ENCODE measurements at regions not wholly inside any gene's neighbourhood (a gene's known extent, or its start where the extent isn't known, plus 50 kb on each side); places are given as distances from the start of the nearest gene placed in this dataset.
A peak's percentile ranks its signal among the peaks of the same experiment; 100 is the strongest.

GRCh38 chr3:187618722-187619121 is 51.5 kb downstream of the SST start:
- no peak overlapping the region for H3K4me3 ChIP-seq
- no peak overlapping the region for H3K27ac ChIP-seq
- TF ChIP-seq CTCF (IDR thresholded peaks at IDR 0.05), result no peak
- H3K4me1 ChIP-seq, result no peaks in the 10 kb centered on the region
- DNase-seq, result no peak
- no peaks in the 10 kb centered on the region for H3K9me3 ChIP-seq
- no peak for ATAC-seq
- intact Hi-C loops (cut with DNase I), result no loop called here
- no peaks in the 10 kb centered on the region for H3K36me3 ChIP-seq
- H3K27me3 ChIP-seq, result peaks cover 5% of the 10 kb centered on the region

GRCh38 chr3:187617213-187617612 is 53.0 kb downstream of the SST start:
- Histone ChIP-seq H3K4me3 (no peak overlapping the region), H3K9me3 (no peaks in the 10 kb centered on the region), H3K36me3 (no peaks in the 10 kb centered on the region), H3K4me1 (no peaks in the 10 kb centered on the region), H3K27ac (no peak overlapping the region), H3K27me3 (no peaks in the 10 kb centered on the region)
- no peak for DNase-seq
- ATAC-seq, result no peak
- no peak for TF ChIP-seq CTCF (IDR thresholded peaks at IDR 0.05)
- intact Hi-C loops (cut with DNase I), result no loop called here

- Histone ChIP-seq H3K27ac (no peak overlapping the region), H3K9me3 (no peaks in the 10 kb centered on the region), H3K4me3 (no peak overlapping the region), H3K4me1 (no peaks in the 10 kb centered on the region), H3K27me3 (no peaks in the 10 kb centered on the region), H3K36me3 (no peaks in the 10 kb centered on the region)
- ATAC-seq (peak; percentile 88), DNase-seq (no peak)
- intact Hi-C loops (cut with DNase I), result no loop called here
- peak; percentile 78 for TF ChIP-seq CTCF (IDR thresholded peaks at IDR 0.05)
These were observed 53.8 kb downstream of the SST start for GRCh38 chr3:187616307-187616972.

GRCh38 chr3:187615630-187616029 is 54.6 kb downstream of the SST start:
- DNase-seq (no peak), ATAC-seq (no peak)
- Histone ChIP-seq H3K4me1 (no peaks in the 10 kb centered on the region), H3K27ac (no peak overlapping the region), H3K27me3 (no peaks in the 10 kb centered on the region), H3K36me3 (no peaks in the 10 kb centered on the region), H3K4me3 (no peak overlapping the region), H3K9me3 (no peaks in the 10 kb centered on the region)
- TF ChIP-seq CTCF (IDR thresholded peaks at IDR 0.05), result no peak
- intact Hi-C loops (cut with DNase I), result no loop called here

GRCh38 chr3:187612656-187613055 is 57.5 kb downstream of the SST start:
- no peak for TF ChIP-seq CTCF (IDR thresholded peaks at IDR 0.05)
- no peak overlapping the region for H3K4me3 ChIP-seq
- no peak for ATAC-seq
- no peaks in the 10 kb centered on the region for H3K27me3 ChIP-seq
- H3K4me1 ChIP-seq, result no peaks in the 10 kb centered on the region
- intact Hi-C loops (cut with DNase I), result no loop called here
- no peak overlapping the region for H3K27ac ChIP-seq
- H3K36me3 ChIP-seq, result no peaks in the 10 kb centered on the region
- no peak for DNase-seq
- H3K9me3 ChIP-seq, result no peaks in the 10 kb centered on the region

Data from upper lobe of right lung (tissue), 1 donor.